Fibroblast of peridontal ligament (primary cell): ENCODE measurements at regions not wholly inside any gene's neighbourhood (a gene's known extent, or its start where the extent isn't known, plus 50 kb on each side); places are given as distances from the start of the nearest gene placed in this dataset.

ENCODE experiments used
- DNase-seq: peaks from one replicate; pipeline ENCODE4 v3.0.0-alpha.2; 2010; ENCODE audit errors: extremely low read depth

- DNase-seq = peak; percentile 61
Measured at GRCh38 chr6:166106076-166106686, 61.5 kb downstream of the TBXT start.

GRCh38 chr6:166105341-166106075, 62.1 kb downstream of the TBXT start:
- DNase-seq = no peak

GRCh38 chr6:166104872-166105271, 62.8 kb downstream of the TBXT start:
- DNase-seq = no peak

GRCh38 chr6:166104107-166104506, 63.5 kb downstream of the TBXT start:
- DNase-seq = peak; percentile 3

GRCh38 chr6:166101819-166102419, 65.7 kb downstream of the TBXT start:
- DNase-seq = no peak

- DNase-seq = peak; percentile 43
Measured at GRCh38 chr6:166097914-166098522, 69.6 kb downstream of the TBXT start.

- DNase-seq = no peak
Measured at GRCh38 chr6:166087852-166088251, 79.8 kb downstream of the TBXT start.

- DNase-seq = no peak
Measured at GRCh38 chr6:166087246-166087645, 80.4 kb downstream of the TBXT start.

- no peak for DNase-seq
Measured at GRCh38 chr6:166085500-166085899, 82.2 kb downstream of the TBXT start.

GRCh38 chr6:166084951-166085350, 82.7 kb downstream of the TBXT start:
- DNase-seq = no peak

GRCh38 chr6:166079841-166080240, 87.8 kb downstream of the TBXT start:
- no peak for DNase-seq

- peak; percentile 16 for DNase-seq
Measured at GRCh38 chr6:166078294-166078693, 89.4 kb downstream of the TBXT start.

- DNase-seq = no peak
Measured at GRCh38 chr6:166076625-166077024, 91.0 kb downstream of the TBXT start.

GRCh38 chr6:166075925-166076324, 91.7 kb downstream of the TBXT start:
- DNase-seq = no peak

GRCh38 chr6:166075186-166075585, 92.5 kb downstream of the TBXT start:
- no peak for DNase-seq

- DNase-seq = no peak
Measured at GRCh38 chr6:166073082-166073481, 94.6 kb downstream of the TBXT start.

- DNase-seq = no peak
Measured at GRCh38 chr6:166068768-166069167, 98.9 kb downstream of the TBXT start.

- no peak for DNase-seq
Measured at GRCh38 chr6:166058064-166058739, 109.4 kb downstream of the TBXT start.

GRCh38 chr6:166057431-166057830, 110.2 kb downstream of the TBXT start:
- DNase-seq = no peak

- DNase-seq = peak; percentile 13
Measured at GRCh38 chr6:166056637-166057036, 111.0 kb downstream of the TBXT start.

GRCh38 chr6:166055801-166056200, 111.8 kb downstream of the TBXT start:
- DNase-seq = no peak

GRCh38 chr6:166052837-166053236, 114.8 kb downstream of the TBXT start:
- DNase-seq = no peak
